Neural progenitor cell (in vitro differentiated cells): ENCODE measurements at regions not wholly inside any gene's neighbourhood (a gene's known extent, or its start where the extent isn't known, plus 50 kb on each side); places are given as distances from the start of the nearest gene placed in this dataset.

Experiments
- DNase-seq: peaks from one replicate; pipeline ENCODE4 v3.0.0-alpha.2; 2016; ENCODE audit warnings: low spot score
- H2AFZ ChIP-seq: fragments of 200-600 bp; sonication (generic); replicated peaks from 2 replicates; pipeline ENCODE4 v1.6.1; 2016; ENCODE audit warnings: antibody characterized with exemption
- H3F3A ChIP-seq: fragments of 200-600 bp; sonication (generic); 2 replicates; pipeline ENCODE4 v1.6.1; 2016; ENCODE audit warnings: antibody characterized with exemption, low read depth
- H3K27ac ChIP-seq: fragments of 200-600 bp; sonication (generic); 2 replicates; pipeline ENCODE4 v1.5.1; 2016; ENCODE audit warnings: mild to moderate bottlenecking
- H3K27me3 ChIP-seq: fragments of 200-600 bp; sonication (generic); 2 replicates; pipeline ENCODE4 v1.6.1; 2016; ENCODE audit warnings: mild to moderate bottlenecking, moderate library complexity
- H3K36me3 ChIP-seq: fragments of 200-600 bp; sonication (generic); 2 replicates; pipeline ENCODE4 v1.5.1; 2016
- H3K4me1 ChIP-seq: fragments of 200-600 bp; sonication (generic); 2 replicates; pipeline ENCODE4 v1.6.1; 2016; ENCODE audit warnings: mixed run types
- H3K4me2 ChIP-seq: fragments of 200-600 bp; sonication (generic); 2 replicates; pipeline ENCODE4 v1.6.1; 2016
- H3K4me3 ChIP-seq: fragments of 200-600 bp; sonication (generic); 2 replicates; pipeline ENCODE4 v1.5.1; 2016
- H3K79me2 ChIP-seq: fragments of 200-600 bp; sonication (generic); 2 replicates; pipeline ENCODE4 v1.6.1; 2016; ENCODE audit warnings: low read depth
- H3K9ac ChIP-seq: fragments of 200-600 bp; sonication (generic); 2 replicates; pipeline ENCODE4 v1.6.1; 2016
- H3K9me3 ChIP-seq: fragments of 200-600 bp; sonication (generic); 2 replicates; pipeline ENCODE4 v1.5.1; 2016; ENCODE audit warnings: low read depth
- H4K20me1 ChIP-seq: fragments of 200-600 bp; sonication (generic); 2 replicates; pipeline ENCODE4 v1.6.1; 2016; ENCODE audit warnings: low read depth
- H3K27ac Mint-ChIP-seq: 3 replicates; pipeline ENCODE4 v1.8.0; 2021; ENCODE audit warnings: mixed read lengths
- H3K27me3 Mint-ChIP-seq: 2 replicates; pipeline ENCODE4 v1.8.0; 2022; ENCODE audit warnings: low read depth, mild to moderate bottlenecking, inconsistent platforms, moderate library complexity, mixed read lengths; ENCODE audit not compliant: insufficient read depth
- H3K36me3 Mint-ChIP-seq: 3 replicates; pipeline ENCODE4 v1.8.0; 2021; ENCODE audit warnings: mixed read lengths
- H3K4me1 Mint-ChIP-seq: 3 replicates; pipeline ENCODE4 v1.8.0; 2021; ENCODE audit warnings: mixed read lengths
- H3K4me3 Mint-ChIP-seq: 3 replicates; pipeline ENCODE4 v1.8.0; 2021; ENCODE audit warnings: mild to moderate bottlenecking, moderate library complexity, mixed read lengths
- H3K9me3 Mint-ChIP-seq: 3 replicates; pipeline ENCODE4 v1.8.0; 2020; ENCODE audit warnings: mixed read lengths
- CTCF ChIP-seq: fragments of 200-600 bp; sonication (generic); IDR thresholded peaks from 2 replicates; pipeline ENCODE4 v1.5.1; 2017; ENCODE audit warnings: antibody characterized with exemption, mild to moderate bottlenecking
- EZH2 ChIP-seq: fragments of 200-600 bp; sonication (generic); IDR thresholded peaks from 2 replicates; pipeline ENCODE4 v1.6.1; 2017; ENCODE audit warnings: antibody characterized with exemption, mild to moderate bottlenecking, moderate library complexity
- EZH2phosphoT487 ChIP-seq: fragments of 200-600 bp; sonication (generic); IDR thresholded peaks from 2 replicates; pipeline ENCODE4 v1.6.1; 2017; ENCODE audit warnings: antibody characterized with exemption

GRCh38 chr17:72506773-72507172, 386.0 kb downstream of the SOX9 start:
- no peaks in the 10 kb centered on the region for H3K9me3 ChIP-seq
- no peaks in the 10 kb centered on the region for H3K9me3 Mint-ChIP-seq
- H3K9ac ChIP-seq, result no peak overlapping the region
- H3K4me2 ChIP-seq, result no peak overlapping the region
- H3K4me3 ChIP-seq, result no peak overlapping the region
- peaks cover 45% of the 10 kb centered on the region for H3K4me1 Mint-ChIP-seq
- no peaks in the 10 kb centered on the region for H3K36me3 ChIP-seq
- H3F3A ChIP-seq, result peaks cover 9% of the 10 kb centered on the region
- no peaks in the 10 kb centered on the region for H4K20me1 ChIP-seq
- H3K27ac ChIP-seq, result no peak overlapping the region
- no peak overlapping the region for H3K4me3 Mint-ChIP-seq
- peaks cover 7% of the 10 kb centered on the region for H3K27me3 Mint-ChIP-seq
- H3K27me3 ChIP-seq, result no peaks in the 10 kb centered on the region
- H3K27ac Mint-ChIP-seq, result no peak overlapping the region
- no peak for DNase-seq
- H3K36me3 Mint-ChIP-seq, result peaks cover 3% of the 10 kb centered on the region
- H3K4me1 ChIP-seq, result peaks cover 22% of the 10 kb centered on the region
- H2AFZ ChIP-seq, result no peak overlapping the region
- TF ChIP-seq CTCF, result no peak
- no peaks in the 10 kb centered on the region for H3K79me2 ChIP-seq

- Histone ChIP-seq H2AFZ (no peak overlapping the region), H3K79me2 (no peaks in the 10 kb centered on the region), H3K9me3 (no peaks in the 10 kb centered on the region), H3K4me3 (no peak overlapping the region), H3K4me2 (no peak overlapping the region), H3K36me3 (no peaks in the 10 kb centered on the region), H3K27me3 (no peaks in the 10 kb centered on the region), H3F3A (peaks cover 9% of the 10 kb centered on the region), H4K20me1 (no peaks in the 10 kb centered on the region), H3K27ac (no peak overlapping the region), H3K9ac (no peak overlapping the region), H3K4me1 (peaks cover 25% of the 10 kb centered on the region)
- Mint-ChIP-seq H3K27me3 (peaks cover 7% of the 10 kb centered on the region), H3K9me3 (no peaks in the 10 kb centered on the region), H3K4me1 (peaks cover 40% of the 10 kb centered on the region), H3K4me3 (no peak overlapping the region), H3K36me3 (peaks cover 3% of the 10 kb centered on the region), H3K27ac (no peak overlapping the region)
- DNase-seq, result no peak
- TF ChIP-seq CTCF (no peak), EZH2phosphoT487 (no peak), EZH2 (no peak)
These were observed 386.6 kb downstream of the SOX9 start for GRCh38 chr17:72507370-72507769.

- no peak overlapping the region for H2AFZ ChIP-seq
- H3K9ac ChIP-seq, result no peak overlapping the region
- H3K4me3 Mint-ChIP-seq, result no peak overlapping the region
- no peaks in the 10 kb centered on the region for H3K36me3 ChIP-seq
- H3K27me3 Mint-ChIP-seq, result peaks cover 6% of the 10 kb centered on the region
- H3K27me3 ChIP-seq, result no peaks in the 10 kb centered on the region
- DNase-seq, result no peak
- H3K9me3 ChIP-seq, result no peaks in the 10 kb centered on the region
- peak overlapping the region; percentile 27 for H3K4me2 ChIP-seq
- H3K36me3 Mint-ChIP-seq, result peaks cover 3% of the 10 kb centered on the region
- peak overlapping the region; percentile 32 for H3K27ac Mint-ChIP-seq
- H3K4me1 Mint-ChIP-seq, result peaks cover 44% of the 10 kb centered on the region
- no peak overlapping the region for H3K27ac ChIP-seq
- TF ChIP-seq EZH2 (no peak), EZH2phosphoT487 (no peak), CTCF (no peak)
- peaks cover 14% of the 10 kb centered on the region for H3F3A ChIP-seq
- H3K79me2 ChIP-seq, result no peaks in the 10 kb centered on the region
- no peaks in the 10 kb centered on the region for H3K9me3 Mint-ChIP-seq
- H3K4me1 ChIP-seq, result peaks cover 34% of the 10 kb centered on the region
- no peaks in the 10 kb centered on the region for H4K20me1 ChIP-seq
- H3K4me3 ChIP-seq, result no peak overlapping the region
These were observed 389.7 kb downstream of the SOX9 start for GRCh38 chr17:72510351-72511016.
